HK-2 (cell line): ENCODE measurements at regions not wholly inside any gene's neighbourhood (a gene's known extent, or its start where the extent isn't known, plus 50 kb on each side); places are given as distances from the start of the nearest gene placed in this dataset.
"Not testable (repeated sequence)": the region's sequence is repeated elsewhere in the genome, so short reads cannot be mapped to it uniquely, and the experiment has no call there.

Experiments
- DNase-seq: peaks from one replicate; pipeline ENCODE4 v3.0.0-alpha.2; 2018; ENCODE audit not compliant: unreplicated experiment

GRCh38 chr16:86828202-86828601, 249.9 kb downstream of the FOXL1 start:
- DNase-seq, result no peak

GRCh38 chr16:86828653-86829052, 250.3 kb downstream of the FOXL1 start:
- DNase-seq, result no peak

GRCh38 chr16:86831366-86831765, 253.0 kb downstream of the FOXL1 start:
- no peak for DNase-seq

- DNase-seq, result no peak
Measured at GRCh38 chr16:86833136-86833535, 254.8 kb downstream of the FOXL1 start.

- DNase-seq, result peak; percentile 3
Measured at GRCh38 chr16:86834451-86835035, 256.2 kb downstream of the FOXL1 start.

GRCh38 chr16:86835982-86836381, 257.6 kb downstream of the FOXL1 start:
- no peak for DNase-seq

GRCh38 chr16:86836503-86837129, 258.3 kb downstream of the FOXL1 start:
- no peak for DNase-seq

- DNase-seq, result no peak
Measured at GRCh38 chr16:86843812-86844211, 265.5 kb downstream of the FOXL1 start.

- no peak for DNase-seq
Measured at GRCh38 chr16:86844695-86845094, 266.3 kb downstream of the FOXL1 start.

- DNase-seq, result no peak
Measured at GRCh38 chr16:86846136-86846535, 267.8 kb downstream of the FOXL1 start.

- no peak for DNase-seq
Measured at GRCh38 chr16:86848821-86849220, 270.5 kb downstream of the FOXL1 start.

- DNase-seq, result no peak
Measured at GRCh38 chr16:86850670-86851069, 272.3 kb downstream of the FOXL1 start.

- no peak for DNase-seq
Measured at GRCh38 chr16:86852135-86852534, 273.8 kb downstream of the FOXL1 start.

- DNase-seq, result no peak
Measured at GRCh38 chr16:86854058-86854621, 275.8 kb downstream of the FOXL1 start.

- DNase-seq, result no peak
Measured at GRCh38 chr16:86854626-86855294, 276.4 kb downstream of the FOXL1 start.

GRCh38 chr16:86856946-86857586, 278.7 kb downstream of the FOXL1 start:
- DNase-seq, result no peak

- no peak for DNase-seq
Measured at GRCh38 chr16:86857807-86858206, 279.5 kb downstream of the FOXL1 start.

- no peak for DNase-seq
Measured at GRCh38 chr16:86858501-86858900, 280.2 kb downstream of the FOXL1 start.

- not testable (repeated sequence) for DNase-seq
Measured at GRCh38 chr16:86861270-86861858, 283.0 kb downstream of the FOXL1 start.

- no peak for DNase-seq
Measured at GRCh38 chr16:86862595-86863280, 284.4 kb downstream of the FOXL1 start.

GRCh38 chr16:86863609-86864008, 285.3 kb downstream of the FOXL1 start:
- no peak for DNase-seq
